HG03064 (cell line): ENCODE measurements at regions not wholly inside any gene's neighbourhood (a gene's known extent, or its start where the extent isn't known, plus 50 kb on each side); places are given as distances from the start of the nearest gene placed in this dataset.
"Not testable (repeated sequence)": the region's sequence is repeated elsewhere in the genome, so short reads cannot be mapped to it uniquely, and the experiment has no call there.

Experiments
- ATAC-seq: cut with Tn5 transposase; IDR thresholded peaks from one replicate; pipeline ENCODE4 v1.9.1; 2021; ENCODE audit warnings: low read depth; ENCODE audit not compliant: unreplicated experiment

- ATAC-seq = no peak
Observed at GRCh38 chr19:28706693-28707092, 506.3 kb downstream of the UQCRFS1 start.

GRCh38 chr19:28705008-28705407 is 507.9 kb downstream of the UQCRFS1 start:
- no peak for ATAC-seq

GRCh38 chr19:28703400-28703956 is 509.5 kb downstream of the UQCRFS1 start:
- no peak for ATAC-seq

GRCh38 chr19:28701491-28701890 is 511.5 kb downstream of the UQCRFS1 start:
- ATAC-seq = no peak

- ATAC-seq = no peak
Observed at GRCh38 chr19:28700176-28700575, 512.8 kb downstream of the UQCRFS1 start.

- ATAC-seq = no peak
Observed at GRCh38 chr19:28697308-28697707, 515.6 kb downstream of the UQCRFS1 start.

- no peak for ATAC-seq
Observed at GRCh38 chr19:28694812-28695211, 518.1 kb downstream of the UQCRFS1 start.

- no peak for ATAC-seq
Observed at GRCh38 chr19:28691683-28692082, 521.3 kb downstream of the UQCRFS1 start.

GRCh38 chr19:28689464-28689863 is 523.5 kb downstream of the UQCRFS1 start:
- ATAC-seq = not testable (repeated sequence)

- ATAC-seq = no peak
Observed at GRCh38 chr19:28687296-28687695, 525.7 kb downstream of the UQCRFS1 start.

GRCh38 chr19:28686756-28687155 is 526.2 kb downstream of the UQCRFS1 start:
- no peak for ATAC-seq

- no peak for ATAC-seq
Observed at GRCh38 chr19:28685802-28686201, 527.1 kb downstream of the UQCRFS1 start.

- ATAC-seq = not testable (repeated sequence)
Observed at GRCh38 chr19:28685077-28685476, 527.9 kb downstream of the UQCRFS1 start.

- ATAC-seq = no peak
Observed at GRCh38 chr19:28680111-28680510, 532.8 kb downstream of the UQCRFS1 start.

- no peak for ATAC-seq
Observed at GRCh38 chr19:28670836-28671235, 542.1 kb downstream of the UQCRFS1 start.

GRCh38 chr19:28669804-28670203 is 543.1 kb downstream of the UQCRFS1 start:
- no peak for ATAC-seq

- no peak for ATAC-seq
Observed at GRCh38 chr19:28667348-28667977, 545.5 kb downstream of the UQCRFS1 start.

- no peak for ATAC-seq
Observed at GRCh38 chr19:28665748-28666147, 547.2 kb downstream of the UQCRFS1 start.

GRCh38 chr19:28656644-28657043 is 556.3 kb downstream of the UQCRFS1 start:
- no peak for ATAC-seq

- ATAC-seq = no peak
Observed at GRCh38 chr19:28655054-28655453, 557.9 kb downstream of the UQCRFS1 start.

- no peak for ATAC-seq
Observed at GRCh38 chr19:28652765-28653164, 560.2 kb downstream of the UQCRFS1 start.

- no peak for ATAC-seq
Observed at GRCh38 chr19:28646629-28647028, 566.3 kb downstream of the UQCRFS1 start.
